HCT116 (cell line): ENCODE measurements at regions not wholly inside any gene's neighbourhood (a gene's known extent, or its start where the extent isn't known, plus 50 kb on each side); places are given as distances from the start of the nearest gene placed in this dataset.

Experiments used
- CEBPB ChIP-seq: IDR thresholded peaks from 2 replicates; pipeline ENCODE4 v1.6.1; 2012; ENCODE audit warnings: low read depth
- EZH2 ChIP-seq: fragments of 200-600 bp; sonication (generic); IDR thresholded peaks from 2 replicates; pipeline ENCODE4 v1.6.1; 2017; ENCODE audit warnings: antibody characterized with exemption, mixed run types
- EZH2phosphoT487 ChIP-seq: fragments of 200-600 bp; IDR thresholded peaks from 2 replicates; pipeline ENCODE4 v1.6.1; 2018; ENCODE audit warnings: antibody characterized with exemption, borderline replicate concordance
- JUND ChIP-seq: IDR thresholded peaks from 2 replicates; pipeline ENCODE4 v1.6.1; 2012
- POLR2A ChIP-seq: IDR thresholded peaks from 2 replicates; pipeline ENCODE4 v1.7.0; 2011; ENCODE audit warnings: borderline replicate concordance; ENCODE audit not compliant: insufficient read depth, insufficient read length; ENCODE audit errors: extremely low read depth
- POLR2AphosphoS5 ChIP-seq: IDR thresholded peaks from 2 replicates; pipeline ENCODE4 v1.6.1; 2011; ENCODE audit warnings: mild to moderate bottlenecking, low read depth, low read length, moderate library complexity
- RAD21 ChIP-seq: IDR thresholded peaks from 2 replicates; pipeline ENCODE4 v1.6.1; 2012; ENCODE audit warnings: low read depth, mild to moderate bottlenecking
- SIN3A ChIP-seq: IDR thresholded peaks from 2 replicates; pipeline ENCODE4 v1.6.1; 2012; ENCODE audit warnings: low read depth
- SP1 ChIP-seq: IDR thresholded peaks from 2 replicates; pipeline ENCODE4 v1.6.1; 2012; ENCODE audit warnings: low read depth
- SRF ChIP-seq: IDR thresholded peaks from 2 replicates; pipeline ENCODE4 v1.6.1; 2012; ENCODE audit warnings: low read depth
- ZFX ChIP-seq: fragments of 450-650 bp; IDR thresholded peaks from 2 replicates; pipeline ENCODE4 v1.6.1; 2017
- TF ChIP-seq, protein P1 (sequence below): IDR thresholded peaks from 2 replicates; pipeline ENCODE4 v1.6.1; 2011; ENCODE audit warnings: mild to moderate bottlenecking, low read length, moderate library complexity; ENCODE audit not compliant: insufficient replicate concordance; ENCODE audit errors: extremely low read depth
- TF ChIP-seq, protein P2 (sequence below), 3 experiments: fragments of 200-600 bp in 1 of 3; sonication (generic) in 1 of 3; IDR thresholded peaks in 2 of 3; conservative IDR thresholded peaks in 1 of 3; 2 replicates each; pipeline ENCODE4 v1.5.1; 2012 to 2017; ENCODE audit warnings: low read depth in 2 of 3, low read length in 2 of 3, antibody characterized with exemption in 1 of 3, borderline replicate concordance in 1 of 3, control low read depth in 1 of 3, mild to moderate bottlenecking in 1 of 3, mixed read lengths in 1 of 3, mixed run types in 1 of 3, moderate library complexity in 1 of 3; ENCODE audit not compliant: insufficient read depth in 1 of 3

DNA sequence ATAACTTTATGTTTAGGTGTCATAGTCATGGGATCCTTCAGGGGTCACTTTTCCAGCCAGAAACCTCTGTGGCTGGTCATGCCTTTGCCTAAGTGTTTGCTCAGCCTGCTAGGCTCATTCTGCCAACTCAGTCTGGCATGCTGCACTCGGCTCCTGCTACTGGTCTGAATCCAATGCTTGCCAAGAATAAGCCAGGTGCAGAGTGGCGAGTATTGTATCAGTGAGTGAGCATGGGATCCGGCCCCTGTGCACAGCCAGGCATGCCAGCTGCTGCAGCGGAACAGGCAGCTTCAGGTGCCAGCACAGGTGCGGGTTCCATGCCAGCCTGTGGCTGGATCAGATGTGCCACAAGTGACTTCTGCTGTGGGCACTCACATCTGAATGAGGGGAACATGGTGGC lies 1269.3 kb upstream of the CNTN5 start:
- TF ChIP-seq POLR2A (no peak), CEBPB (no peak), ZFX (no peak), RAD21 (no peak), SP1 (no peak), EZH2 (no peak), SRF (no peak), EZH2phosphoT487 (no peak), SIN3A (no peak), POLR2AphosphoS5 (no peak), JUND (no peak)
- TF ChIP-seq, protein P1, sequence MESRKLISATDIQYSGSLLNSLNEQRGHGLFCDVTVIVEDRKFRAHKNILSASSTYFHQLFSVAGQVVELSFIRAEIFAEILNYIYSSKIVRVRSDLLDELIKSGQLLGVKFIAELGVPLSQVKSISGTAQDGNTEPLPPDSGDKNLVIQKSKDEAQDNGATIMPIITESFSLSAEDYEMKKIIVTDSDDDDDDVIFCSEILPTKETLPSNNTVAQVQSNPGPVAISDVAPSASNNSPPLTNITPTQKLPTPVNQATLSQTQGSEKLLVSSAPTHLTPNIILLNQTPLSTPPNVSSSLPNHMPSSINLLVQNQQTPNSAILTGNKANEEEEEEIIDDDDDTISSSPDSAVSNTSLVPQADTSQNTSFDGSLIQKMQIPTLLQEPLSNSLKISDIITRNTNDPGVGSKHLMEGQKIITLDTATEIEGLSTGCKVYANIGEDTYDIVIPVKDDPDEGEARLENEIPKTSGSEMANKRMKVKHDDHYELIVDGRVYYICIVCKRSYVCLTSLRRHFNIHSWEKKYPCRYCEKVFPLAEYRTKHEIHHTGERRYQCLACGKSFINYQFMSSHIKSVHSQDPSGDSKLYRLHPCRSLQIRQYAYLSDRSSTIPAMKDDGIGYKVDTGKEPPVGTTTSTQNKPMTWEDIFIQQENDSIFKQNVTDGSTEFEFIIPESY, result no peak
- TF ChIP-seq, protein P2, sequence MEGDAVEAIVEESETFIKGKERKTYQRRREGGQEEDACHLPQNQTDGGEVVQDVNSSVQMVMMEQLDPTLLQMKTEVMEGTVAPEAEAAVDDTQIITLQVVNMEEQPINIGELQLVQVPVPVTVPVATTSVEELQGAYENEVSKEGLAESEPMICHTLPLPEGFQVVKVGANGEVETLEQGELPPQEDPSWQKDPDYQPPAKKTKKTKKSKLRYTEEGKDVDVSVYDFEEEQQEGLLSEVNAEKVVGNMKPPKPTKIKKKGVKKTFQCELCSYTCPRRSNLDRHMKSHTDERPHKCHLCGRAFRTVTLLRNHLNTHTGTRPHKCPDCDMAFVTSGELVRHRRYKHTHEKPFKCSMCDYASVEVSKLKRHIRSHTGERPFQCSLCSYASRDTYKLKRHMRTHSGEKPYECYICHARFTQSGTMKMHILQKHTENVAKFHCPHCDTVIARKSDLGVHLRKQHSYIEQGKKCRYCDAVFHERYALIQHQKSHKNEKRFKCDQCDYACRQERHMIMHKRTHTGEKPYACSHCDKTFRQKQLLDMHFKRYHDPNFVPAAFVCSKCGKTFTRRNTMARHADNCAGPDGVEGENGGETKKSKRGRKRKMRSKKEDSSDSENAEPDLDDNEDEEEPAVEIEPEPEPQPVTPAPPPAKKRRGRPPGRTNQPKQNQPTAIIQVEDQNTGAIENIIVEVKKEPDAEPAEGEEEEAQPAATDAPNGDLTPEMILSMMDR (IDR thresholded peaks at IDR 0.05 in 2 of 3, conservative IDR thresholded peaks at IDR 0.05 in 1 of 3; ENCODE audit: borderline replicate concordance in 1 of 3, insufficient read depth in 1 of 3, low read depth in 2 of 3, low read length in 2 of 3), result no peak
